Mammary epithelial cell (primary cell): ENCODE measurements at regions not wholly inside any gene's neighbourhood (a gene's known extent, or its start where the extent isn't known, plus 50 kb on each side); places are given as distances from the start of the nearest gene placed in this dataset.

ENCODE experiments used
- CTCF ChIP-seq, 2 donors: IDR thresholded peaks in 1 of 2; conservative IDR thresholded peaks in 1 of 2; 2 replicates each; pipeline ENCODE4 v1.5.1; 2011 to 2012; ENCODE audit warnings: inconsistent platforms in 2 of 2, low read length in 2 of 2, mild to moderate bottlenecking in 2 of 2, control low read depth in 1 of 2, low read depth in 1 of 2; ENCODE audit not compliant: insufficient read depth in 1 of 2; ENCODE audit errors: extremely low read depth in 1 of 2
- EZH2 ChIP-seq: IDR thresholded peaks from 2 replicates; pipeline ENCODE4 v1.6.1; 2012; ENCODE audit warnings: low read length, inconsistent platforms, borderline replicate concordance

- TF ChIP-seq CTCF (conservative IDR thresholded peaks at IDR 0.05 in 1 of 2, IDR thresholded peaks at IDR 0.05 in 1 of 2; ENCODE audit: extremely low read depth in 1 of 2, insufficient read depth in 1 of 2, low read depth in 1 of 2, low read length in 2 of 2) (no peak), EZH2 (no peak)
These were observed 50.8 kb upstream of the POU3F1 start for GRCh38 chr1:38097284-38097898.
